ENCODE measurements at regions not wholly inside any gene's neighbourhood (a gene's known extent, or its start where the extent isn't known, plus 50 kb on each side); places are given as distances from the start of the nearest gene placed in this dataset.
A peak's percentile ranks its signal among the peaks of the same experiment; 100 is the strongest.

DNA sequence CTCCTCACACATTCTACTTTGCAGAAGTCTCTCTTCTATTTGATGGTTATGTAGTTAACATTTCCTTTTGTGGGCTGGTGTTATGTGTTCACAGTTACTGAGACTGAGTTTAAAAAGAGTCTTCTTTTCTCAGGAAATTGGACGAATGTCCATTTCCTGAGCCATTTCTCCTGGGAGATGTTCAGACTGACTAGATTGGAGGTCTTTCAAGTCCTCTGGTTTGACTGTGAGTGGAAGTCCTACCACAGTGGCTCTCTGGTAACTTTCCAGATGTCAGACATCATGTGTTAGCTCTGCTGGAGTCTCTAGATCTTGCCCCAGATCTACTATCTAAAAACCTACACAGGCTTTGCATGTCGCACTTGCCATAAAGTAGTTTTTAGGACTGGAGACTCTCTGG lies 116.0 kb downstream of the GALR1 start:
- H3K9me3 ChIP-seq (ENCODE audit: control insufficient read depth, insufficient read depth, low read depth, low read length), result no peaks in the 10 kb centered on the region
- no peaks in the 10 kb centered on the region for H4K20me1 ChIP-seq (ENCODE audit: control insufficient read depth, extremely low read depth, insufficient read depth, low read length)
- TF ChIP-seq EZH2 (IDR thresholded peaks at IDR 0.05; ENCODE audit: low read length, missing control alignments), result no peak
- TF ChIP-seq, protein P1, sequence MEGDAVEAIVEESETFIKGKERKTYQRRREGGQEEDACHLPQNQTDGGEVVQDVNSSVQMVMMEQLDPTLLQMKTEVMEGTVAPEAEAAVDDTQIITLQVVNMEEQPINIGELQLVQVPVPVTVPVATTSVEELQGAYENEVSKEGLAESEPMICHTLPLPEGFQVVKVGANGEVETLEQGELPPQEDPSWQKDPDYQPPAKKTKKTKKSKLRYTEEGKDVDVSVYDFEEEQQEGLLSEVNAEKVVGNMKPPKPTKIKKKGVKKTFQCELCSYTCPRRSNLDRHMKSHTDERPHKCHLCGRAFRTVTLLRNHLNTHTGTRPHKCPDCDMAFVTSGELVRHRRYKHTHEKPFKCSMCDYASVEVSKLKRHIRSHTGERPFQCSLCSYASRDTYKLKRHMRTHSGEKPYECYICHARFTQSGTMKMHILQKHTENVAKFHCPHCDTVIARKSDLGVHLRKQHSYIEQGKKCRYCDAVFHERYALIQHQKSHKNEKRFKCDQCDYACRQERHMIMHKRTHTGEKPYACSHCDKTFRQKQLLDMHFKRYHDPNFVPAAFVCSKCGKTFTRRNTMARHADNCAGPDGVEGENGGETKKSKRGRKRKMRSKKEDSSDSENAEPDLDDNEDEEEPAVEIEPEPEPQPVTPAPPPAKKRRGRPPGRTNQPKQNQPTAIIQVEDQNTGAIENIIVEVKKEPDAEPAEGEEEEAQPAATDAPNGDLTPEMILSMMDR (conservative IDR thresholded peaks at IDR 0.05 in 1 of 2, IDR thresholded peaks at IDR 0.05 in 1 of 2; ENCODE audit: low read depth in 1 of 2, low read length in 2 of 2), result no peak

DNA sequence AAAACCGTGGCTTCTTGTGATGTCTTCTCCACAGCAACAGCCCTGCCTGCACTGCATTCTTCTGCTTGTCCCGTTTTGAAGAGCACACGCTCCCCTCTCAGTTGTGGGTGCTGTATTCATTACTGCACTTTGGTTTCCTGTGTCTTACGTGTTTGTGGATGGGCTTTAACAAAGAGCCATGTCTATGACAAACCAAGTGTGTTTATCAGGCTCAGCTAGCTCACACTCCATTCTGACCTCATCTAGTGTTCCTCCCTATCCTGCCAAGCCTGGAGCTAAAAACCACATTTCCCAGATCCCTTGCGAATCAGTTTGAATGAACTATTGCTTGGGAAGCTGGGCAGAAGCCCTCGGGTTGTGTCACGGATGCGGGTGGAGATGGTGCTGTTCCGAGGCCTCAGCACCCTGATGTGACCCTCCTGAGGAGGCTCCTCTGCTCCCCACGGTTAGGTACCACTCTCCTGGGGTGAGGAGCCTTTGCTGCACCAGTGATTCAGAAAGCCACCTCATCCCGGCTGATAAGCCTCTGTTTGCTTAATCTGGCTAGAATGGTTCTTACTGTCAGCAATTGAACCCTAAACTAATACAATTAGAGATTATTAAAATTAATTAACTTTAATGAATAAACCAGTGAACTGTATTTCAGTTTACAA lies 116.5 kb downstream of the GALR1 start:
- no peak overlapping the region for H2AFZ ChIP-seq (ENCODE audit: low read length)
- no peak for DNase-seq (ENCODE audit: low read depth in 2 of 2)
- TF ChIP-seq EZH2 (IDR thresholded peaks at IDR 0.05; ENCODE audit: low read length, missing control alignments), result no peak
- TF ChIP-seq, protein P1 (conservative IDR thresholded peaks at IDR 0.05 in 1 of 2, IDR thresholded peaks at IDR 0.05 in 1 of 2; ENCODE audit: low read depth in 1 of 2, low read length in 2 of 2), result no peak

More for the DNA sequence above, 116.0 kb downstream of the GALR1 start:
- Histone ChIP-seq H3K27ac (ENCODE audit: insufficient read depth, low read length) (no peak overlapping the region), H3K27me3 (ENCODE audit: control insufficient read depth, insufficient read depth, low read length) (no peaks in the 10 kb centered on the region), H3K9ac (ENCODE audit: insufficient read depth, low read length) (no peak overlapping the region), H3K36me3 (ENCODE audit: control insufficient read depth, insufficient read depth, low read length) (no peaks in the 10 kb centered on the region), H3K4me2 (ENCODE audit: extremely low read depth, insufficient read depth, low read length) (no peak overlapping the region), H3K4me3 (replicated peaks in 1 of 4; ENCODE audit: control extremely low read depth in 1 of 4, insufficient read depth in 1 of 4, low read depth in 3 of 4, low read length in 4 of 4) (no peak overlapping the region), H3K4me1 (ENCODE audit: control insufficient read depth, extremely low read depth, insufficient read depth, low read length) (no peaks in the 10 kb centered on the region), H2AFZ (ENCODE audit: low read length) (no peak overlapping the region), H3K79me2 (ENCODE audit: control insufficient read depth, insufficient read depth, low read length) (no peaks in the 10 kb centered on the region)
- no peak for DNase-seq (ENCODE audit: low read depth in 2 of 2)

DNA sequence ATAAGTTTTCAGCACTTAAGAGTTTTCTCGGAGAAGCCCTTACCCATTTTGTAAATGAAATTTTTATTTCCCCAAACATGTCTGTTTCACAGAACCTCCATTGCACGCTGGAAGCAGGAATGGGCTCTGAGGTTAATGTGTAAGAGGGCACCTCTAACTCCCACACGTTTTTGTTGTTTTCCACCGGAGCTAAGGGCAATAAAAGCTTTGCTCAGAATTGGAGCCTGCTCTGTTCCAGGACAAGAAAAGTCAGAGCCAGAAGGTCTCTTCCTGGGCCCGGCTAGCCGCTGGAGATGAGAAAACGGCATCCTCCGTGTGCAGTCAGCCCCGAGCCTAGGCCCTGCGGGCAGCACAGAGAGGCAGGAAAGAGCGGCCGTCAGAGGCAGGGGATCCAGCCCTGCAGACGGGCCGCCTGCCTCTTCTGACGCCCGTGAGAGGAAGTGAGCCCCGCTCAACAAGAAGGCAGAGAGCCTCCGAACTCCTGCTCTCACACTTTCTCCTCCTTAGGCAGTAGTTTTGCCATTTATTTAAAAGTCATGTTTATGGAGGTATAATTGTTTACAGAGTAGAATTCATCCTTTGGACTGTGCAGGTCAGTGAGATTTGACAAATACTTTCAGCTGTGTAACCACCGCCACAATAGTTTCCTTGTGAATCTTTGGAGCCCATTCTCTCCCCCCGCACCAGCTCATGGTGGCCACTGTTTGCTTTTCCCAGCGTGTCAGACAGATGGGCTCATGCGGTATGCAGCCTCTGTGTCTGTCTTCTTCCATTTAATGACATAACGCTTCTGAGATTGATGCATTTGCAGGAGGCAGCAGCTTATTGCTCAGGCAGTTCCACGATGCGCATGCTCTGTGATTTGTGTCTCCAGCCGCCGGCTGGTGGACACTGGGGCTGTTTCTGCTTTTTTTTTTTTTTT lies 117.3 kb downstream of the GALR1 start:
- H3K36me3 ChIP-seq (ENCODE audit: control insufficient read depth, insufficient read depth, low read length), result no peaks in the 10 kb centered on the region
- no peaks in the 10 kb centered on the region for H4K20me1 ChIP-seq (ENCODE audit: control insufficient read depth, extremely low read depth, insufficient read depth, low read length)
- TF ChIP-seq, protein P1 (conservative IDR thresholded peaks at IDR 0.05 in 1 of 2, IDR thresholded peaks at IDR 0.05 in 1 of 2; ENCODE audit: low read depth in 1 of 2, low read length in 2 of 2), result no peak
- TF ChIP-seq EZH2 (IDR thresholded peaks at IDR 0.05; ENCODE audit: low read length, missing control alignments), result no peak
- no peaks in the 10 kb centered on the region for H3K79me2 ChIP-seq (ENCODE audit: control insufficient read depth, insufficient read depth, low read length)
- no peak overlapping the region for H3K27ac ChIP-seq (ENCODE audit: insufficient read depth, low read length)
- H3K27me3 ChIP-seq (ENCODE audit: control insufficient read depth, insufficient read depth, low read length), result no peaks in the 10 kb centered on the region
- H3K4me3 ChIP-seq (replicated peaks in 1 of 4; ENCODE audit: control extremely low read depth in 1 of 4, insufficient read depth in 1 of 4, low read depth in 3 of 4, low read length in 4 of 4), result no peak overlapping the region
- no peak overlapping the region for H3K4me2 ChIP-seq (ENCODE audit: extremely low read depth, insufficient read depth, low read length)
- no peak overlapping the region for H3K9ac ChIP-seq (ENCODE audit: insufficient read depth, low read length)
- no peak overlapping the region for H2AFZ ChIP-seq (ENCODE audit: low read length)
- no peaks in the 10 kb centered on the region for H3K4me1 ChIP-seq (ENCODE audit: control insufficient read depth, extremely low read depth, insufficient read depth, low read length)
- H3K9me3 ChIP-seq (ENCODE audit: control insufficient read depth, insufficient read depth, low read depth, low read length), result no peaks in the 10 kb centered on the region
- DNase-seq (ENCODE audit: low read depth in 2 of 2), result peak in 1 of 2 donors; percentile 41

More for the DNA sequence above, 116.5 kb downstream of the GALR1 start:
- Histone ChIP-seq H3K4me2 (ENCODE audit: extremely low read depth, insufficient read depth, low read length) (no peak overlapping the region), H3K9me3 (ENCODE audit: control insufficient read depth, insufficient read depth, low read depth, low read length) (no peaks in the 10 kb centered on the region), H3K79me2 (ENCODE audit: control insufficient read depth, insufficient read depth, low read length) (no peaks in the 10 kb centered on the region), H3K4me3 (replicated peaks in 1 of 4; ENCODE audit: control extremely low read depth in 1 of 4, insufficient read depth in 1 of 4, low read depth in 3 of 4, low read length in 4 of 4) (no peak overlapping the region), H3K36me3 (ENCODE audit: control insufficient read depth, insufficient read depth, low read length) (no peaks in the 10 kb centered on the region), H3K27me3 (ENCODE audit: control insufficient read depth, insufficient read depth, low read length) (no peaks in the 10 kb centered on the region), H3K9ac (ENCODE audit: insufficient read depth, low read length) (no peak overlapping the region), H4K20me1 (ENCODE audit: control insufficient read depth, extremely low read depth, insufficient read depth, low read length) (no peaks in the 10 kb centered on the region), H3K27ac (ENCODE audit: insufficient read depth, low read length) (no peak overlapping the region), H3K4me1 (ENCODE audit: control insufficient read depth, extremely low read depth, insufficient read depth, low read length) (no peaks in the 10 kb centered on the region)

Data from fibroblast of lung (primary cell).